ENCODE measurements at regions not wholly inside any gene's neighbourhood (a gene's known extent, or its start where the extent isn't known, plus 50 kb on each side); places are given as distances from the start of the nearest gene placed in this dataset.
A peak's percentile ranks its signal among the peaks of the same experiment; 100 is the strongest.

DNA sequence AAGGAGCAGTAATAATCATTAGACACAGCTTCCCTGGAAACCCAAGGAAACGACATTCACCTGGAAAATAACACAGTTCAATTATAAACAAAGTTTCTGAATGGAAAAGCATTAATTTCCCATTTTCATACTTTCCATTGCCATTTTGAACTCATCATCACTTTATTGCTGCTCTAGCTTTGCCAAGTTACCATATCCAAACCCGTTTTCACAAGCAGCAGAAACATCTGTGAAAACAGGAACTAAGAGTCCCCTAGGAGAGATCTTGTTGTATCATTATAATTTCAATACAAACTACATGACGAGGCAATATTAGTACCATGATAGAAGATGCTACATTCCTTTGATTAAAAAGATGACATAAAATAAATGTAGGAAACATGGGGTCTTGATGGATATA lies 597.0 kb upstream of the NRXN1 start:
- Histone ChIP-seq H3K4me1 (ENCODE audit: insufficient read depth, low read length, poor library complexity, severe bottlenecking) (no peaks in the 10 kb centered on the region), H3K4me3 (ENCODE audit: low read depth, low read length, poor library complexity, severe bottlenecking) (no peak overlapping the region), H3K9me3 (ENCODE audit: low read depth, low read length, poor library complexity, severe bottlenecking) (no peaks in the 10 kb centered on the region), H3K27ac (ENCODE audit: low read depth, low read length, poor library complexity, severe bottlenecking) (no peak overlapping the region), H3K36me3 (ENCODE audit: insufficient read depth, low read length, poor library complexity, severe bottlenecking) (no peaks in the 10 kb centered on the region), H3K27me3 (replicated peaks; ENCODE audit: insufficient read depth, low read depth, low read length, poor library complexity) (no peaks in the 10 kb centered on the region)
- no peak for DNase-seq (ENCODE audit: low spot score)
- ChIA-PET POLR2A (ENCODE audit: low non-redundant PET) (no interaction called here), CTCF (no interaction called here)
- TF ChIP-seq, protein P1, sequence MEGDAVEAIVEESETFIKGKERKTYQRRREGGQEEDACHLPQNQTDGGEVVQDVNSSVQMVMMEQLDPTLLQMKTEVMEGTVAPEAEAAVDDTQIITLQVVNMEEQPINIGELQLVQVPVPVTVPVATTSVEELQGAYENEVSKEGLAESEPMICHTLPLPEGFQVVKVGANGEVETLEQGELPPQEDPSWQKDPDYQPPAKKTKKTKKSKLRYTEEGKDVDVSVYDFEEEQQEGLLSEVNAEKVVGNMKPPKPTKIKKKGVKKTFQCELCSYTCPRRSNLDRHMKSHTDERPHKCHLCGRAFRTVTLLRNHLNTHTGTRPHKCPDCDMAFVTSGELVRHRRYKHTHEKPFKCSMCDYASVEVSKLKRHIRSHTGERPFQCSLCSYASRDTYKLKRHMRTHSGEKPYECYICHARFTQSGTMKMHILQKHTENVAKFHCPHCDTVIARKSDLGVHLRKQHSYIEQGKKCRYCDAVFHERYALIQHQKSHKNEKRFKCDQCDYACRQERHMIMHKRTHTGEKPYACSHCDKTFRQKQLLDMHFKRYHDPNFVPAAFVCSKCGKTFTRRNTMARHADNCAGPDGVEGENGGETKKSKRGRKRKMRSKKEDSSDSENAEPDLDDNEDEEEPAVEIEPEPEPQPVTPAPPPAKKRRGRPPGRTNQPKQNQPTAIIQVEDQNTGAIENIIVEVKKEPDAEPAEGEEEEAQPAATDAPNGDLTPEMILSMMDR (conservative IDR thresholded peaks at IDR 0.05; ENCODE audit: low read depth, low read length): no peak
- no peak for TF ChIP-seq EZH2 (IDR thresholded peaks at IDR 0.05; ENCODE audit: borderline replicate concordance, low read depth, low read length, poor library complexity, severe bottlenecking)
- BruUV-seq (replicated peaks): no TSS peak
- intact Hi-C loops (cut with micrococcal nuclease; ENCODE audit: unreplicated experiment): no loop called here

DNA sequence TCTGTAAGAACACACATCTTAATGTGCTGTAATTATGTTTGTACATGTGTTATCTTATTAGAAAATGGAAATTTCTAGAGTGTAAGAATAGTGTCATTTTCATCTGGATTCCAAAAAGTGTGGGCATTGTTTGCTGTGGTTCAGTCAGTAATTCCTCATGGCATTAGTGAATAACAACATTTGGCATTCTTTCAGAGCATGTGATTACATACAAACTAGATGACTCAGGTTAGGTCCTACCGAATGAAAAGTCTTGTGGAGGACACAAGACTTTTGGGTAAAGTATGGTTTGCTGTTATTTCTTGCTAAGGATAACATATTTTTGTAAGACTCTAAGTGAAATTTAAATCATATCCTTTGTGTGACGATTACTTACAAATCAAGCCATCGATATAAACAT lies 593.1 kb upstream of the NRXN1 start:
- peak; percentile 0 for DNase-seq (ENCODE audit: low spot score)
- no peaks in the 10 kb centered on the region for H3K9me3 ChIP-seq (ENCODE audit: low read depth, low read length, poor library complexity, severe bottlenecking)
- H3K4me3 ChIP-seq (ENCODE audit: low read depth, low read length, poor library complexity, severe bottlenecking): no peak overlapping the region
- intact Hi-C loops (cut with micrococcal nuclease; ENCODE audit: unreplicated experiment): no loop called here
- TF ChIP-seq, protein P1 (conservative IDR thresholded peaks at IDR 0.05; ENCODE audit: low read depth, low read length): no peak
- no peak for TF ChIP-seq EZH2 (IDR thresholded peaks at IDR 0.05; ENCODE audit: borderline replicate concordance, low read depth, low read length, poor library complexity, severe bottlenecking)
- POLR2A ChIA-PET (ENCODE audit: low non-redundant PET): no interaction called here
- no TSS peak for BruUV-seq (replicated peaks)
- CTCF ChIA-PET: no interaction called here
- no peaks in the 10 kb centered on the region for H3K4me1 ChIP-seq (ENCODE audit: insufficient read depth, low read length, poor library complexity, severe bottlenecking)
- no peak overlapping the region for H3K27ac ChIP-seq (ENCODE audit: low read depth, low read length, poor library complexity, severe bottlenecking)
- no peaks in the 10 kb centered on the region for H3K36me3 ChIP-seq (ENCODE audit: insufficient read depth, low read length, poor library complexity, severe bottlenecking)
- H3K27me3 ChIP-seq (replicated peaks; ENCODE audit: insufficient read depth, low read depth, low read length, poor library complexity): no peaks in the 10 kb centered on the region

DNA sequence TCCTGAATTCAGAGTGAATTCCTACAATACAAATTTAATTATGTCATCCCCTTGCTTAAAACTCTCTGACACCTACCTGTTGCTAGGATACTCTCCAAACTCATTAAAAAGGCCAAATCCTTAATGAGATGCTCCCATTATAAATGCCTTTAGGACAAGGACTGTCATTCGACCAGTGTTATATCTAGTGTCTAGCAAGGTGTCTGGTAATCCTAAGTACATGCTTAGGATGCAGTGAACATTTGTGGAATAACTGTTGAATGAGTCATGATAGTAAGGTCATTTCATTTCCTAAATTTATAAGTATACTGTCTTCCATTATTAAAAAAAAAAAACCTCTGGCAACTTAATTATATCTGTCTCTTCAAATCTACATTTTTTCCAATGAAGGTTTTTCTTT lies 588.9 kb upstream of the NRXN1 start:
- Histone ChIP-seq H3K27me3 (replicated peaks; ENCODE audit: insufficient read depth, low read depth, low read length, poor library complexity) (no peaks in the 10 kb centered on the region), H3K27ac (ENCODE audit: low read depth, low read length, poor library complexity, severe bottlenecking) (no peak overlapping the region), H3K4me3 (ENCODE audit: low read depth, low read length, poor library complexity, severe bottlenecking) (no peak overlapping the region), H3K36me3 (ENCODE audit: insufficient read depth, low read length, poor library complexity, severe bottlenecking) (no peaks in the 10 kb centered on the region), H3K4me1 (ENCODE audit: insufficient read depth, low read length, poor library complexity, severe bottlenecking) (no peaks in the 10 kb centered on the region), H3K9me3 (ENCODE audit: low read depth, low read length, poor library complexity, severe bottlenecking) (no peaks in the 10 kb centered on the region)
- intact Hi-C loops (cut with micrococcal nuclease; ENCODE audit: unreplicated experiment): no loop called here
- ChIA-PET POLR2A (ENCODE audit: low non-redundant PET) (no interaction called here), CTCF (no interaction called here)
- DNase-seq (ENCODE audit: low spot score): no peak
- no peak for TF ChIP-seq EZH2 (IDR thresholded peaks at IDR 0.05; ENCODE audit: borderline replicate concordance, low read depth, low read length, poor library complexity, severe bottlenecking)
- TF ChIP-seq, protein P1 (conservative IDR thresholded peaks at IDR 0.05; ENCODE audit: low read depth, low read length): no peak
- BruUV-seq (replicated peaks): no TSS peak
